Frontal cortex (tissue), 3 donors: ENCODE measurements at regions not wholly inside any gene's neighbourhood (a gene's known extent, or its start where the extent isn't known, plus 50 kb on each side); places are given as distances from the start of the nearest gene placed in this dataset.
"Not testable (repeated sequence)": the region's sequence is repeated elsewhere in the genome, so short reads cannot be mapped to it uniquely, and the experiment has no call there.

ENCODE experiments used
- DNase-seq, 2 donors: peaks; one replicate each; pipeline ENCODE4 v3.0.0; 2012; ENCODE audit warnings: low spot score in 2 of 2
- FAIRE-seq: peaks from 2 replicates; lab custom pipeline; 2012; peaks lifted over from hg19 to GRCh38; lab: Jason Lieb, UNC
- donor health status: control.
- donor health status: control.
- donor health status: control.

GRCh38 chr10:65377687-65378086, 1548.1 kb upstream of the LRRTM3 start:
- DNase-seq, result no peak
- FAIRE-seq, result no peak

GRCh38 chr10:65394502-65395297, 1531.1 kb upstream of the LRRTM3 start:
- DNase-seq (peak in 1 of 2 donors; percentile 0), FAIRE-seq (no peak)

- FAIRE-seq, result no peak
- no peak for DNase-seq
Measured at GRCh38 chr10:65395631-65396030, 1530.2 kb upstream of the LRRTM3 start.

GRCh38 chr10:65396997-65397396, 1528.8 kb upstream of the LRRTM3 start:
- FAIRE-seq, result no peak
- DNase-seq, result no peak

GRCh38 chr10:65408401-65408800, 1517.4 kb upstream of the LRRTM3 start:
- no peak for FAIRE-seq
- DNase-seq, result no peak

- FAIRE-seq (no peak), DNase-seq (no peak)
Measured at GRCh38 chr10:65413001-65413400, 1512.8 kb upstream of the LRRTM3 start.

GRCh38 chr10:65415318-65415717, 1510.5 kb upstream of the LRRTM3 start:
- FAIRE-seq (no peak), DNase-seq (no peak)

- no peak for DNase-seq
- FAIRE-seq, result no peak
Measured at GRCh38 chr10:65416094-65416493, 1509.7 kb upstream of the LRRTM3 start.

- FAIRE-seq, result no peak
Measured at GRCh38 chr10:65419629-65420028, 1506.2 kb upstream of the LRRTM3 start.

GRCh38 chr10:65423043-65423442, 1502.8 kb upstream of the LRRTM3 start:
- DNase-seq, result no peak
- no peak for FAIRE-seq

More at GRCh38 chr10:65419629-65420028, 1506.2 kb upstream of the LRRTM3 start:
- no peak for DNase-seq

- DNase-seq, FAIRE-seq: not testable (repeated sequence)
Measured at GRCh38 chr10:65429381-65429780, 1496.5 kb upstream of the LRRTM3 start.

- DNase-seq (no peak), FAIRE-seq (no peak)
Measured at GRCh38 chr10:65430979-65431378, 1494.9 kb upstream of the LRRTM3 start.

- DNase-seq, result no peak
- no peak for FAIRE-seq
Measured at GRCh38 chr10:65470986-65471385, 1454.8 kb upstream of the LRRTM3 start.

GRCh38 chr10:65482848-65483247, 1443.0 kb upstream of the LRRTM3 start:
- FAIRE-seq (no peak), DNase-seq (no peak)

- no peak for FAIRE-seq
- no peak for DNase-seq
Measured at GRCh38 chr10:65491799-65492198, 1434.0 kb upstream of the LRRTM3 start.

GRCh38 chr10:65496541-65496940, 1429.3 kb upstream of the LRRTM3 start:
- DNase-seq, result no peak
- no peak for FAIRE-seq

GRCh38 chr10:65497837-65498236, 1428.0 kb upstream of the LRRTM3 start:
- no peak for FAIRE-seq

GRCh38 chr10:65500716-65501115, 1425.1 kb upstream of the LRRTM3 start:
- no peak for DNase-seq
- no peak for FAIRE-seq

More at GRCh38 chr10:65497837-65498236, 1428.0 kb upstream of the LRRTM3 start:
- no peak for DNase-seq

GRCh38 chr10:65501259-65501658, 1424.6 kb upstream of the LRRTM3 start:
- no peak for FAIRE-seq
- no peak for DNase-seq

- no peak for DNase-seq
- no peak for FAIRE-seq
Measured at GRCh38 chr10:65518379-65518778, 1407.5 kb upstream of the LRRTM3 start.

- DNase-seq (no peak), FAIRE-seq (no peak)
Measured at GRCh38 chr10:65528986-65529385, 1396.8 kb upstream of the LRRTM3 start.

- FAIRE-seq (no peak), DNase-seq (no peak)
Measured at GRCh38 chr10:65531545-65531944, 1394.3 kb upstream of the LRRTM3 start.
